IMR-90 (cell line): ENCODE measurements at regions not wholly inside any gene's neighbourhood (a gene's known extent, or its start where the extent isn't known, plus 50 kb on each side); places are given as distances from the start of the nearest gene placed in this dataset.

Source experiments
- ATAC-seq: fragments of 200-7000 bp; cut with Tn5 transposase; 2 replicates; pipeline ENCODE4 v1.9.1; 2020; ENCODE audit warnings: low read depth, mild to moderate bottlenecking, moderate library complexity
- BruUV-seq: library from RNA; stranded (reverse); fragments of 400-500 nt; replicated peaks from 2 replicates; lab custom pipeline; 2021; lab: Mats Ljungman, UMichigan
- CTCF ChIA-PET: fragments of 300-600 bp; formaldehyde crosslinking; extraction: SDS; loops from one replicate; lab custom pipeline; 2021; ENCODE audit warnings: antibody characterized with exemption; lab: Yijun Ruan, JAX
- POLR2A ChIA-PET: fragments of 300-600 bp; sonication (Branson Sonifier 250); formaldehyde crosslinking; loops from one replicate; lab custom pipeline; 2022; ENCODE audit warnings: antibody characterized with exemption; ENCODE audit not compliant: unreplicated experiment; lab: Charles Lee
- DNase-seq: peaks from one replicate; pipeline ENCODE4 v3.0.0; 2013
- H2AFZ ChIP-seq: replicated peaks from 2 replicates; pipeline ENCODE3; 2013; ENCODE audit warnings: low read length, mild to moderate bottlenecking; ENCODE audit not compliant: poor library complexity
- H2AK5ac ChIP-seq: 2 replicates; pipeline ENCODE4 v1.6.1; 2013; ENCODE audit warnings: low read depth, low read length, inconsistent platforms
- H2AK9ac ChIP-seq: replicated peaks from 2 replicates; pipeline ENCODE3; 2013; ENCODE audit warnings: mild to moderate bottlenecking, low read depth, low read length, moderate library complexity; ENCODE audit not compliant: poor library complexity
- H2BK120ac ChIP-seq: 2 replicates; pipeline ENCODE4 v1.6.1; 2013; ENCODE audit warnings: low read depth, low read length, inconsistent platforms
- H2BK15ac ChIP-seq: 3 replicates; pipeline ENCODE4 v1.6.1; 2013; ENCODE audit warnings: low read depth, low read length, inconsistent platforms
- H2BK20ac ChIP-seq: 2 replicates; pipeline ENCODE4 v1.6.1; 2013; ENCODE audit warnings: low read depth, mild to moderate bottlenecking, inconsistent platforms, low read length, moderate library complexity
- H2BK5ac ChIP-seq: 2 replicates; pipeline ENCODE4 v1.6.1; 2013; ENCODE audit warnings: mild to moderate bottlenecking, low read depth, low read length, inconsistent platforms; ENCODE audit not compliant: poor library complexity, severe bottlenecking
- H3K14ac ChIP-seq: replicated peaks from 2 replicates; pipeline ENCODE4 v1.6.1; 2013; ENCODE audit warnings: low read depth, low read length, inconsistent platforms
- H3K18ac ChIP-seq: 2 replicates; pipeline ENCODE4 v1.6.1; 2013; ENCODE audit warnings: low read depth, low read length, control low read depth
- H3K23ac ChIP-seq: 2 replicates; pipeline ENCODE4 v1.6.1; 2013; ENCODE audit warnings: low read depth, low read length, inconsistent platforms
- H3K27ac ChIP-seq: 2 replicates; pipeline ENCODE4 v1.5.1; 2013; ENCODE audit warnings: mild to moderate bottlenecking, control low read depth, low read length; ENCODE audit not compliant: insufficient read depth
- H3K27me3 ChIP-seq: 2 replicates; pipeline ENCODE4 v1.6.1; 2013; ENCODE audit warnings: low read length; ENCODE audit not compliant: control insufficient read depth, insufficient read depth
- H3K36me3 ChIP-seq: 2 replicates; pipeline ENCODE4 v1.6.1; 2013; ENCODE audit warnings: low read length, mixed read lengths; ENCODE audit not compliant: control insufficient read depth, insufficient read depth
- H3K4ac ChIP-seq: 2 replicates; pipeline ENCODE4 v1.6.1; 2013; ENCODE audit warnings: low read depth, low read length, inconsistent platforms
- H3K4me1 ChIP-seq: 2 replicates; pipeline ENCODE4 v1.6.1; 2013; ENCODE audit warnings: low read length, mixed read lengths; ENCODE audit not compliant: control insufficient read depth, insufficient read depth
- H3K4me2 ChIP-seq: 2 replicates; pipeline ENCODE4 v1.6.1; 2013; ENCODE audit warnings: low read depth, mild to moderate bottlenecking, control low read depth, low read length, moderate library complexity
- H3K4me3 ChIP-seq: 2 replicates; pipeline ENCODE4 v1.5.1; 2013; ENCODE audit warnings: low read depth, mild to moderate bottlenecking, control low read depth, low read length, moderate library complexity; ENCODE audit not compliant: insufficient read depth
- H3K56ac ChIP-seq: 2 replicates; pipeline ENCODE4 v1.6.1; 2013; ENCODE audit warnings: low read length, inconsistent platforms; ENCODE audit not compliant: insufficient read depth; ENCODE audit errors: extremely low read depth
- H3K79me1 ChIP-seq, 2 experiments: 2 replicates each; pipeline ENCODE4 v1.6.1; 2013; ENCODE audit warnings: low read length in 2 of 2, inconsistent platforms in 1 of 2, low read depth in 1 of 2
- H3K9ac ChIP-seq: 2 replicates; pipeline ENCODE4 v1.6.1; 2013; ENCODE audit warnings: low read depth, low read length, control low read depth
- H3K9me1 ChIP-seq: 2 replicates; pipeline ENCODE4 v1.6.1; 2013; ENCODE audit warnings: low read length, inconsistent platforms; ENCODE audit not compliant: insufficient read depth
- H3K9me3 ChIP-seq: 2 replicates; pipeline ENCODE4 v1.6.1; 2013; ENCODE audit warnings: low read length; ENCODE audit not compliant: control insufficient read depth, insufficient read depth
- H4K20me1 ChIP-seq: 2 replicates; pipeline ENCODE4 v1.6.1; 2013; ENCODE audit warnings: low read length, inconsistent platforms; ENCODE audit not compliant: insufficient read depth
- H4K5ac ChIP-seq: 2 replicates; pipeline ENCODE4 v1.6.1; 2013; ENCODE audit warnings: mild to moderate bottlenecking, low read depth, low read length, control low read depth
- H4K8ac ChIP-seq, 2 experiments: 2 replicates each; pipeline ENCODE4 v1.6.1; 2013; ENCODE audit warnings: low read depth in 2 of 2, low read length in 2 of 2, control low read depth in 1 of 2, inconsistent platforms in 1 of 2
- H4K91ac ChIP-seq: 2 replicates; pipeline ENCODE4 v1.6.1; 2013; ENCODE audit warnings: low read depth, low read length, inconsistent platforms; ENCODE audit not compliant: insufficient read depth
- BHLHE40 ChIP-seq: fragments of 150-350 bp; IDR thresholded peaks from 2 replicates; pipeline ENCODE4 v1.6.1; 2016; ENCODE audit warnings: mild to moderate bottlenecking, low read depth, low read length
- CEBPB ChIP-seq: IDR thresholded peaks from 2 replicates; pipeline ENCODE4 v1.6.1; 2012; ENCODE audit warnings: low read depth, low read length, improper control_type of control experiment
- CHD1 ChIP-seq: IDR thresholded peaks from 2 replicates; pipeline ENCODE4 v1.6.1; 2012; ENCODE audit warnings: low read depth, low read length, improper control_type of control experiment
- FOS ChIP-seq: fragments of 150-350 bp; IDR thresholded peaks from 2 replicates; pipeline ENCODE4 v1.6.1; 2016; ENCODE audit warnings: low read depth, low read length
- MAFK ChIP-seq: IDR thresholded peaks from 2 replicates; pipeline ENCODE4 v1.6.1; 2012; ENCODE audit warnings: low read depth, low read length, improper control_type of control experiment
- MAZ ChIP-seq: IDR thresholded peaks from 2 replicates; pipeline ENCODE4 v1.6.1; 2012; ENCODE audit warnings: low read depth, mild to moderate bottlenecking, low read length, improper control_type of control experiment, moderate library complexity, borderline replicate concordance
- MXI1 ChIP-seq: IDR thresholded peaks from 2 replicates; pipeline ENCODE4 v1.6.1; 2012; ENCODE audit warnings: low read depth, mild to moderate bottlenecking, low read length, moderate library complexity, borderline replicate concordance
- NFE2L2 ChIP-seq: fragments of 150-350 bp; IDR thresholded peaks from 2 replicates; pipeline ENCODE4 v1.6.1; 2016; ENCODE audit warnings: low read depth, mild to moderate bottlenecking, low read length
- POLR2A ChIP-seq: IDR thresholded peaks from 2 replicates; pipeline ENCODE4 v1.6.1; 2012; ENCODE audit warnings: mild to moderate bottlenecking, low read depth, low read length
- RAD21 ChIP-seq: IDR thresholded peaks from 2 replicates; pipeline ENCODE4 v1.6.1; 2012; ENCODE audit warnings: low read length, improper control_type of control experiment
- RCOR1 ChIP-seq: IDR thresholded peaks from 2 replicates; pipeline ENCODE4 v1.6.1; 2012; ENCODE audit warnings: mild to moderate bottlenecking, low read length, improper control_type of control experiment; ENCODE audit not compliant: insufficient replicate concordance
- RFX5 ChIP-seq: IDR thresholded peaks from 2 replicates; pipeline ENCODE4 v1.8.0; 2012; ENCODE audit warnings: low read depth, mild to moderate bottlenecking, low read length, moderate library complexity
- SMC3 ChIP-seq: fragments of 150-350 bp; IDR thresholded peaks from 2 replicates; pipeline ENCODE4 v1.6.1; 2016; ENCODE audit warnings: low read depth, mild to moderate bottlenecking, antibody characterized with exemption, low read length, moderate library complexity
- WGBS, 2 experiments: methylation state at CpG; one replicate each; pipeline versions ENCODE4 v1.1.5 to v1.1.7; 2013; ENCODE audit warnings: missing lambda C conversion rate in 2 of 2; ENCODE audit not compliant: insufficient read length in 1 of 2; ENCODE audit errors: extremely low coverage in 2 of 2; 5-methylcytosine and 5-hydroxymethylcytosine counted together
- dilution Hi-C: fragments of 300-500 bp; cut with HindIII; formaldehyde crosslinking; loops from one replicate; pipeline ENCODE4 v1.14.3; 2018; ENCODE audit warnings: low sequenced_read_pairs; ENCODE audit not compliant: unreplicated experiment
- in situ Hi-C: fragments of 300-500 bp; cut with MboI; formaldehyde crosslinking; loops from 3 replicates; pipeline ENCODE4 v1.14.3; 2019; ENCODE audit warnings: low sequenced_read_pairs, inconsistent platforms, mixed read lengths
- intact Hi-C: fragments of 100-400 bp; cut with micrococcal nuclease; formaldehyde crosslinking; loops from 2 replicates; pipeline ENCODE4 v1.10.0; 2022
- TF ChIP-seq, protein P1 (sequence below): fragments of 150-350 bp; IDR thresholded peaks from 2 replicates; pipeline ENCODE4 v1.6.1; 2017; ENCODE audit warnings: mild to moderate bottlenecking, antibody characterized with exemption, low read length, low read depth
- TF ChIP-seq, protein P2 (sequence below): fragments of 150-350 bp; IDR thresholded peaks from 2 replicates; pipeline ENCODE4 v1.6.1; 2016; ENCODE audit warnings: low read depth, mild to moderate bottlenecking, low read length, moderate library complexity, borderline replicate concordance
- TF ChIP-seq, protein P3 (sequence below): conservative IDR thresholded peaks from 2 replicates; pipeline ENCODE4 v1.5.1; 2012; ENCODE audit warnings: mild to moderate bottlenecking, low read depth, low read length, improper control_type of control experiment

DNA sequence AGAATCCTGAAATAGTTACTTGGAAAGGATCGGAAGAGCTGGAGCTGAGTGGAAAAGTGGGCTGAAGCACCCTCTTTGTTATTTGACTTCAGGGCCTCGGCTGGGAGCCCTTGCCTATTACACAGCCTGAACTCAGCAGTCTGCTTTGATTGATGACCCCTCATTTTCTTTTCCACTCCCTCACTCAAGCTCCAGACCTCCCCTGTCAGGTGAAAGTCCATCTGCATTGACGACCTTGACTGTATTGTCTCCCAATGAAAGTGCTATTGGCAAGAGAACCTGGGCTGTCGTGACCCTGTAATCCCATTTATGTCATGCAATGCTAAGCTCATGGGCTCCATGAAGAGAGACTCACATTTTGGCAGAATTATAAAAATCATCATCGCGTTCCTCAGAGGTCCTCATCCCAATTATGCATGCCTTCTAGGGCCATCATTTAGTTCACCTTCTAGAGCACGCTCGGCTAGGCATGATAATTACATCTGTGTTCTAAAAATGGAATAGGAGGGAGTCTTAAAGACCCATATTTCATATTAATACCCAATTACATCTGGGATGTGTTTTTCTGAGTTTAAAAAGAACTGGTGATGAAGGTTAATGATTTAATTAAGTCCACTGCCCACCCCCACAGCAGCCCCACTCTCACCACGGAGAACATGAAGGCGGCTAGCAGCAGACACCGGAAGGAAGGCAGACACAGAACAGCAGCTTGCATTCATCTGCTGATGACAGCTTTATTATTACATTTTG, 472.5 kb downstream of the PID1 start:
- WGBS, 2 experiments: 31% methylated on average over 2 of the region's 11 CpGs; no CpG with 5 or more reads in 1 of the 2 experiments
- intact Hi-C loops: no loop called here
- dilution Hi-C loops: no loop called here

More for the DNA sequence above, 472.5 kb downstream of the PID1 start:
- no peaks in the 10 kb centered on the region for H3K36me3 ChIP-seq
- H3K27me3 ChIP-seq: no peaks in the 10 kb centered on the region
- H2BK120ac ChIP-seq: no peak overlapping the region
- BruUV-seq: no TSS peak
- H2BK5ac ChIP-seq: no peak overlapping the region
- no peak overlapping the region for H3K18ac ChIP-seq
- no peak overlapping the region for H3K4me2 ChIP-seq
- CTCF ChIA-PET: interaction anchor here (0.6 kb wide), 1 partner anchor 646 kb away, joined by 3 read pairs; no protein-coding TSS in a partner anchor
- POLR2A ChIA-PET: no interaction called here
- no peak overlapping the region for H2AK5ac ChIP-seq
- no peak for ATAC-seq
- no peaks in the 10 kb centered on the region for H3K4me1 ChIP-seq
- H3K4me3 ChIP-seq: no peak overlapping the region
- TF ChIP-seq NFE2L2 (no peak), MAFK (no peak), RAD21 (no peak), MAZ (no peak), SMC3 (no peak), BHLHE40 (no peak), MXI1 (no peak), POLR2A (no peak), RFX5 (no peak), CHD1 (no peak), RCOR1 (no peak), FOS (no peak), CEBPB (no peak)
- TF ChIP-seq, protein P1, sequence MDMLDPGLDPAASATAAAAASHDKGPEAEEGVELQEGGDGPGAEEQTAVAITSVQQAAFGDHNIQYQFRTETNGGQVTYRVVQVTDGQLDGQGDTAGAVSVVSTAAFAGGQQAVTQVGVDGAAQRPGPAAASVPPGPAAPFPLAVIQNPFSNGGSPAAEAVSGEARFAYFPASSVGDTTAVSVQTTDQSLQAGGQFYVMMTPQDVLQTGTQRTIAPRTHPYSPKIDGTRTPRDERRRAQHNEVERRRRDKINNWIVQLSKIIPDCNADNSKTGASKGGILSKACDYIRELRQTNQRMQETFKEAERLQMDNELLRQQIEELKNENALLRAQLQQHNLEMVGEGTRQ: no peak
- TF ChIP-seq, protein P2, sequence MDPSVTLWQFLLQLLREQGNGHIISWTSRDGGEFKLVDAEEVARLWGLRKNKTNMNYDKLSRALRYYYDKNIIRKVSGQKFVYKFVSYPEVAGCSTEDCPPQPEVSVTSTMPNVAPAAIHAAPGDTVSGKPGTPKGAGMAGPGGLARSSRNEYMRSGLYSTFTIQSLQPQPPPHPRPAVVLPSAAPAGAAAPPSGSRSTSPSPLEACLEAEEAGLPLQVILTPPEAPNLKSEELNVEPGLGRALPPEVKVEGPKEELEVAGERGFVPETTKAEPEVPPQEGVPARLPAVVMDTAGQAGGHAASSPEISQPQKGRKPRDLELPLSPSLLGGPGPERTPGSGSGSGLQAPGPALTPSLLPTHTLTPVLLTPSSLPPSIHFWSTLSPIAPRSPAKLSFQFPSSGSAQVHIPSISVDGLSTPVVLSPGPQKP: no peak
- TF ChIP-seq, protein P3, sequence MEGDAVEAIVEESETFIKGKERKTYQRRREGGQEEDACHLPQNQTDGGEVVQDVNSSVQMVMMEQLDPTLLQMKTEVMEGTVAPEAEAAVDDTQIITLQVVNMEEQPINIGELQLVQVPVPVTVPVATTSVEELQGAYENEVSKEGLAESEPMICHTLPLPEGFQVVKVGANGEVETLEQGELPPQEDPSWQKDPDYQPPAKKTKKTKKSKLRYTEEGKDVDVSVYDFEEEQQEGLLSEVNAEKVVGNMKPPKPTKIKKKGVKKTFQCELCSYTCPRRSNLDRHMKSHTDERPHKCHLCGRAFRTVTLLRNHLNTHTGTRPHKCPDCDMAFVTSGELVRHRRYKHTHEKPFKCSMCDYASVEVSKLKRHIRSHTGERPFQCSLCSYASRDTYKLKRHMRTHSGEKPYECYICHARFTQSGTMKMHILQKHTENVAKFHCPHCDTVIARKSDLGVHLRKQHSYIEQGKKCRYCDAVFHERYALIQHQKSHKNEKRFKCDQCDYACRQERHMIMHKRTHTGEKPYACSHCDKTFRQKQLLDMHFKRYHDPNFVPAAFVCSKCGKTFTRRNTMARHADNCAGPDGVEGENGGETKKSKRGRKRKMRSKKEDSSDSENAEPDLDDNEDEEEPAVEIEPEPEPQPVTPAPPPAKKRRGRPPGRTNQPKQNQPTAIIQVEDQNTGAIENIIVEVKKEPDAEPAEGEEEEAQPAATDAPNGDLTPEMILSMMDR: no peak
- in situ Hi-C loops: no loop called here
- H3K4ac ChIP-seq: no peak overlapping the region
- no peaks in the 10 kb centered on the region for H3K79me1 ChIP-seq
- H4K8ac ChIP-seq: no peak overlapping the region
- H2BK20ac ChIP-seq: no peak overlapping the region
- no peaks in the 10 kb centered on the region for H3K9me1 ChIP-seq
- no peak overlapping the region for H2AFZ ChIP-seq
- no peak overlapping the region for H4K91ac ChIP-seq
- H3K23ac ChIP-seq: no peak overlapping the region
- H3K9me3 ChIP-seq: peaks cover 6% of the 10 kb centered on the region
- DNase-seq: no peak
- no peak overlapping the region for H2AK9ac ChIP-seq
- H3K14ac ChIP-seq: no peak overlapping the region
- H4K20me1 ChIP-seq: no peaks in the 10 kb centered on the region
- H2BK15ac ChIP-seq: no peak overlapping the region
- no peak overlapping the region for H3K56ac ChIP-seq
- no peak overlapping the region for H4K5ac ChIP-seq
- no peak overlapping the region for H3K27ac ChIP-seq
- no peak overlapping the region for H3K9ac ChIP-seq
